ENCODE measurements at regions not wholly inside any gene's neighbourhood (a gene's known extent, or its start where the extent isn't known, plus 50 kb on each side); places are given as distances from the start of the nearest gene placed in this dataset.

DNA sequence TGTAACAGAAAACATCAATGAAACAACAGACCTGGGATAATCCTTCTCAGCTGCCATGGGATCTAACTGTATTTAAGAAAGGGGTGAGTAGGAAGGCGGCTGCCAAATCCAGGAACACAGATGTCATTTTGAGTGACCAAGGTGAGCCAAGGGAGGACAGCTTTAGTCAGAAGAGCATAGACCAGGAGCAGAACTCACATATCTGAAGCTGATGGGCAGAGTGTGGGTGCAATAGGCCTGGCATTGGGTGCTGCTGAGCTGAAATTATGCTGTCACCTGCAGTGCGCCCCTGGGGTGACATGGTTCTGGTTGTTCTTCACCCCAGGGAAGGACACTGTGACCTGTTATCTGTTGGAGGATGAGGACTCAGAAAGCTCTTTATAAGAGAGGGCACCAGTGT is 88.9 kb upstream of the TOP3B start:
- H3K27ac ChIP-seq (ENCODE audit: low read depth, low read length), result no peak overlapping the region
- no peak overlapping the region for H3K23ac ChIP-seq (ENCODE audit: low read length)
- H3K9ac ChIP-seq (ENCODE audit: low read length), result no peak overlapping the region
- no peak overlapping the region for H2BK5ac ChIP-seq (ENCODE audit: low read length)
- no peaks in the 10 kb centered on the region for H3K79me2 ChIP-seq (ENCODE audit: control insufficient read depth, insufficient read depth, low read length)
- no peaks in the 10 kb centered on the region for H3K36me3 ChIP-seq (ENCODE audit: control insufficient read depth, insufficient read depth, low read length)
- DNase-seq, result no peak
- no peak overlapping the region for H3K4me3 ChIP-seq (ENCODE audit: low read length)
- H3K79me1 ChIP-seq (ENCODE audit: low read length), result no peaks in the 10 kb centered on the region
- H3K4me2 ChIP-seq (ENCODE audit: low read length), result no peak overlapping the region
- no peak overlapping the region for H4K8ac ChIP-seq (ENCODE audit: low read depth, low read length)
- no peak overlapping the region for H3K56ac ChIP-seq (ENCODE audit: low read length)
- peaks cover 9% of the 10 kb centered on the region for H3K27me3 ChIP-seq (ENCODE audit: insufficient read depth, low read length, poor library complexity)
- WGBS (ENCODE audit: extremely low coverage, insufficient coverage, low lambda C conversion rate), result no CpG with 5 or more reads among the region's 2 CpGs
- no peak overlapping the region for H2BK15ac ChIP-seq (replicated peaks; ENCODE audit: low read depth)
- no peak overlapping the region for H3K4ac ChIP-seq (ENCODE audit: low read depth, low read length)
- H3K4me1 ChIP-seq (ENCODE audit: control insufficient read depth, low read depth, low read length), result no peaks in the 10 kb centered on the region
- no peak overlapping the region for H4K5ac ChIP-seq (ENCODE audit: low read length)
- H2AK5ac ChIP-seq (ENCODE audit: low read length), result no peak overlapping the region
- no peak overlapping the region for H2BK120ac ChIP-seq (ENCODE audit: low read depth, low read length)
- no peak overlapping the region for H3K18ac ChIP-seq (ENCODE audit: low read length)

DNA sequence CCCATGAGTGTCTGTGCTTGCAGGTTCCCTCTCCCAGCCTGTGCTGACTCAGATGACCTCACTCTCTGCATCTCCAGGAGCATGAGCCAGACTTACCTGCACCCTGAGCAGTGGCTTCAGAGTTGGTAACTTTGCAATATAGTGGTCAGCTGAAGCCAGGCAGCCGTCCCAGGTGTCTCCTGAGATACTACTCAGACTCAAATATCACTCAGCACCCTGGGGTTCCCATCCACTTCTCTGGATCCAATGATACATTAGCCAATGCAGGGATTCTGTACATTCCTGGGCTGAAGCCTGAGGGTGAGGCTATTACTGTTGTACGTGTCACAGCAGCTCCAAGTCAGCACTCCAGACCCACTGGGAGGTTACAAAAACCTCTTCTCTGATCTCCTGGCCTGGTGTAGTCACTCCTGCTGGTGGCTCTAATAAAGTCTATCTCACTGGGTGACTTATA is 87.8 kb upstream of the TOP3B start:
- H3K27me3 ChIP-seq (ENCODE audit: insufficient read depth, low read length, poor library complexity), result peaks cover 7% of the 10 kb centered on the region
- no peak overlapping the region for H3K18ac ChIP-seq (ENCODE audit: low read length)
- no peak overlapping the region for H3K4me3 ChIP-seq (ENCODE audit: low read length)
- no peak overlapping the region for H4K8ac ChIP-seq (ENCODE audit: low read depth, low read length)
- no peak overlapping the region for H3K56ac ChIP-seq (ENCODE audit: low read length)
- H3K4ac ChIP-seq (ENCODE audit: low read depth, low read length), result no peak overlapping the region
- H3K23ac ChIP-seq (ENCODE audit: low read length), result no peak overlapping the region
- no peak overlapping the region for H2BK5ac ChIP-seq (ENCODE audit: low read length)
- H4K5ac ChIP-seq (ENCODE audit: low read length), result no peak overlapping the region
- no peak overlapping the region for H3K27ac ChIP-seq (ENCODE audit: low read depth, low read length)
- WGBS (ENCODE audit: extremely low coverage, insufficient coverage, low lambda C conversion rate), result no CpG with 5 or more reads among the region's 2 CpGs
- H3K79me1 ChIP-seq (ENCODE audit: low read length), result no peaks in the 10 kb centered on the region
- H3K36me3 ChIP-seq (ENCODE audit: control insufficient read depth, insufficient read depth, low read length), result no peaks in the 10 kb centered on the region
- no peak overlapping the region for H2BK15ac ChIP-seq (replicated peaks; ENCODE audit: low read depth)
- no peaks in the 10 kb centered on the region for H3K79me2 ChIP-seq (ENCODE audit: control insufficient read depth, insufficient read depth, low read length)
- no peak overlapping the region for H2AK5ac ChIP-seq (ENCODE audit: low read length)
- no peak overlapping the region for H3K9ac ChIP-seq (ENCODE audit: low read length)
- H2BK120ac ChIP-seq (ENCODE audit: low read depth, low read length), result no peak overlapping the region
- H3K4me2 ChIP-seq (ENCODE audit: low read length), result no peak overlapping the region
- no peaks in the 10 kb centered on the region for H3K4me1 ChIP-seq (ENCODE audit: control insufficient read depth, low read depth, low read length)
- DNase-seq, result no peak

DNA sequence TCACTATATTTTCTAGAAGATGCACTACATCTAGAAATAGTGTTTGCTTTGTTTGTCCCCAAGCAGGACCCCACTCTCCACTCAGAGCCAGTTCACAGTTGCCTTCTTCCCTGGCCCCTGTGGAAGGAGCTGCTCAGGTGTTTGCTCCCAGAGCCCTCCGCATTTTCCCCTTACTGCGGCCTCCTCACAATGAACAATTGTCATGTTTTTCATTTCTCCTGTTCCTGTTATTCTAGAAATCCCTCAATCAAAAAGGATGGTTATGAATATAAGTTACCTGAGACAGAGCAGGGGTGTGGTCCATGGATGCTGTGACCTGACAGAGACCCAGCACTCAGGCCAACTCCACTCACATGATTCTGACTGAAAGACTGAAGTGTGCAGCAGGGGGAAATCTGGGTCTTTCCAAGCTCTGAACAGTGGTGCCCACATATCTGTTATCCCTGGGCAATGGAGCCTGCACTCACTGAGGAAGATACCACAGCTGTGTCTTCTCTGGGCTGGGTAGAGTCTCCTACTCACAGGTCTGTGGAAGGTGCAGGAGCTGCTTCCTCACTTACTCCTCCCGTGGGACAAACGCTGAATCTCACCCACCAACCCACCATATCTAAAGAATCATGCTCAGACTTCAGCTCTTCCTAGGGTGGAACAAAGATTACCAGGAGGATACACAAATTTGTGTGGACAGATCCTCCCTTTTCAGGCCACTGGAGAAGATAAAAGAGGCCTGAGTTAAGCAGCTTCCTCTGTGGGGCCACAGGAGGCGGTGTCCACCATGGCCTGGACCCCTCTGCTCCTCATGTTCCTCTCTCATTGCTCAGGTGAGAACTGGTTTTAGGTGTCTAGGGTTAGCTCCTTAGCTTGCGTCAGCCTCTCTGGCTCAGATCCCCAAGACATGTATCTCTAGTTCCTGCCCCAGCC is 87.1 kb upstream of the TOP3B start:
- H3K79me1 ChIP-seq (ENCODE audit: low read length), result no peaks in the 10 kb centered on the region
- peaks cover 7% of the 10 kb centered on the region for H3K27me3 ChIP-seq (ENCODE audit: insufficient read depth, low read length, poor library complexity)
- H2BK15ac ChIP-seq (replicated peaks; ENCODE audit: low read depth), result no peak overlapping the region
- no peak overlapping the region for H3K4ac ChIP-seq (ENCODE audit: low read depth, low read length)
- H3K18ac ChIP-seq (ENCODE audit: low read length), result no peak overlapping the region
- no peak overlapping the region for H2AK5ac ChIP-seq (ENCODE audit: low read length)
- no peak overlapping the region for H3K9ac ChIP-seq (ENCODE audit: low read length)
- no peaks in the 10 kb centered on the region for H3K79me2 ChIP-seq (ENCODE audit: control insufficient read depth, insufficient read depth, low read length)
- H3K4me2 ChIP-seq (ENCODE audit: low read length), result no peak overlapping the region
- no peak overlapping the region for H4K8ac ChIP-seq (ENCODE audit: low read depth, low read length)
- H2BK120ac ChIP-seq (ENCODE audit: low read depth, low read length), result no peak overlapping the region
- no peaks in the 10 kb centered on the region for H3K4me1 ChIP-seq (ENCODE audit: control insufficient read depth, low read depth, low read length)
- no peak overlapping the region for H3K27ac ChIP-seq (ENCODE audit: low read depth, low read length)
- H3K23ac ChIP-seq (ENCODE audit: low read length), result no peak overlapping the region
- H3K56ac ChIP-seq (ENCODE audit: low read length), result no peak overlapping the region
- DNase-seq, result peak; percentile 13
- H4K5ac ChIP-seq (ENCODE audit: low read length), result no peak overlapping the region
- no peaks in the 10 kb centered on the region for H3K36me3 ChIP-seq (ENCODE audit: control insufficient read depth, insufficient read depth, low read length)
- H2BK5ac ChIP-seq (ENCODE audit: low read length), result no peak overlapping the region
- no CpG with 5 or more reads among the region's 6 CpGs for WGBS (ENCODE audit: extremely low coverage, insufficient coverage, low lambda C conversion rate)
- no peak overlapping the region for H3K4me3 ChIP-seq (ENCODE audit: low read length)

DNA sequence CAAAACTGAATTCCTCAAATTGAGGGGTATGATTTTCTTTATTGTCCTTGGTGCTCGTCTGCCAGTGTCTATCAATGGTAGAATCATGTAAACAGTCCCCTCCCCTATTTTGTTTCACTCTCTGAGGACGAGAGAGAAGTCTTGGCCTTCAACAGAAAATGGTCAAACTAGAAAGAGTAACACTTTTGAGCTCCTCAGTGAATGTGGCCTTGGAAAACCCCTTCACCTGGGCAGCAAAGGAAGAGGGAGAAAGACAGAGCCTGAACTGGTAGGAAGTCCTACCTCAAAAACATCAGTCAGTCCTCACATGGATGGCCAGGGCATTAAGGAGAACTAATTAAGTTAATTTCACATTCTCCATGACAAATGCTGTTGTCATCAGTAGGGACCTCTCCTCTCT is 86.1 kb upstream of the TOP3B start:
- Histone ChIP-seq H3K4ac (ENCODE audit: low read depth, low read length) (no peak overlapping the region), H3K27ac (ENCODE audit: low read depth, low read length) (no peak overlapping the region), H3K56ac (ENCODE audit: low read length) (no peak overlapping the region), H2AK5ac (ENCODE audit: low read length) (no peak overlapping the region), H3K4me1 (ENCODE audit: control insufficient read depth, low read depth, low read length) (no peaks in the 10 kb centered on the region), H3K4me3 (ENCODE audit: low read length) (no peak overlapping the region), H4K5ac (ENCODE audit: low read length) (no peak overlapping the region), H2BK120ac (ENCODE audit: low read depth, low read length) (no peak overlapping the region), H3K9ac (ENCODE audit: low read length) (no peak overlapping the region), H3K79me1 (ENCODE audit: low read length) (no peaks in the 10 kb centered on the region), H4K8ac (ENCODE audit: low read depth, low read length) (no peak overlapping the region), H3K36me3 (ENCODE audit: control insufficient read depth, insufficient read depth, low read length) (no peaks in the 10 kb centered on the region), H3K4me2 (ENCODE audit: low read length) (no peak overlapping the region), H3K23ac (ENCODE audit: low read length) (no peak overlapping the region), H3K18ac (ENCODE audit: low read length) (no peak overlapping the region), H3K27me3 (ENCODE audit: insufficient read depth, low read length, poor library complexity) (peaks cover 7% of the 10 kb centered on the region), H2BK15ac (replicated peaks; ENCODE audit: low read depth) (no peak overlapping the region), H2BK5ac (ENCODE audit: low read length) (no peak overlapping the region), H3K79me2 (ENCODE audit: control insufficient read depth, insufficient read depth, low read length) (no peaks in the 10 kb centered on the region)
- WGBS (ENCODE audit: extremely low coverage, insufficient coverage, low lambda C conversion rate), result no CpG with 5 or more reads among the region's 2 CpGs
- no peak for DNase-seq

DNA sequence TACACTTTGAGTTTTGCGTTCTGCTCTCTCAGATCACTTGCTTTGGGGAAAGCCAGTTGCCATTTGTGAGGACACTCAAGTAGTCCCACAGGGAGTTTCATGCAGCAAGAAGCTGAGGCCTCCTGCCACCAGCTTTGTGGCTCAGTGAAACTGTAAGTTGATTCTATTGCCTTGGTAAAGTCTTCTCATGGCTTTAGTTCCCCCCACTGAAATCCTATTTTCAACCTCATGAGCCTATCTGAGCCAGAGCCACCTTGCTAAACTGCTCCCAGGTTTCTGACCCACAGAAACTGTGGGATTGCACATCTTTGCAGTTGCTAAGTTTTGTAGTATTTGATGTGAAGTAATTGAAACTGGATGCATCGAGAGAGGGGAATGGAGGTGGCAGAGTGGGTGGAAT is 85.4 kb upstream of the TOP3B start:
- H3K4me2 ChIP-seq (ENCODE audit: low read length), result no peak overlapping the region
- no peak overlapping the region for H4K8ac ChIP-seq (ENCODE audit: low read depth, low read length)
- H3K79me2 ChIP-seq (ENCODE audit: control insufficient read depth, insufficient read depth, low read length), result no peaks in the 10 kb centered on the region
- H3K4ac ChIP-seq (ENCODE audit: low read depth, low read length), result no peak overlapping the region
- H3K79me1 ChIP-seq (ENCODE audit: low read length), result no peaks in the 10 kb centered on the region
- H3K18ac ChIP-seq (ENCODE audit: low read length), result no peak overlapping the region
- no peak overlapping the region for H2BK15ac ChIP-seq (replicated peaks; ENCODE audit: low read depth)
- H2BK120ac ChIP-seq (ENCODE audit: low read depth, low read length), result no peak overlapping the region
- no peak overlapping the region for H4K5ac ChIP-seq (ENCODE audit: low read length)
- H3K36me3 ChIP-seq (ENCODE audit: control insufficient read depth, insufficient read depth, low read length), result no peaks in the 10 kb centered on the region
- no peak for DNase-seq
- no CpG with 5 or more reads among the region's 2 CpGs for WGBS (ENCODE audit: extremely low coverage, insufficient coverage, low lambda C conversion rate)
- H3K4me3 ChIP-seq (ENCODE audit: low read length), result no peak overlapping the region
- no peak overlapping the region for H2BK5ac ChIP-seq (ENCODE audit: low read length)
- H3K9ac ChIP-seq (ENCODE audit: low read length), result no peak overlapping the region
- H3K27me3 ChIP-seq (ENCODE audit: insufficient read depth, low read length, poor library complexity), result peaks cover 7% of the 10 kb centered on the region
- no peaks in the 10 kb centered on the region for H3K4me1 ChIP-seq (ENCODE audit: control insufficient read depth, low read depth, low read length)
- H3K23ac ChIP-seq (ENCODE audit: low read length), result no peak overlapping the region
- no peak overlapping the region for H3K56ac ChIP-seq (ENCODE audit: low read length)
- no peak overlapping the region for H3K27ac ChIP-seq (ENCODE audit: low read depth, low read length)
- no peak overlapping the region for H2AK5ac ChIP-seq (ENCODE audit: low read length)

DNA sequence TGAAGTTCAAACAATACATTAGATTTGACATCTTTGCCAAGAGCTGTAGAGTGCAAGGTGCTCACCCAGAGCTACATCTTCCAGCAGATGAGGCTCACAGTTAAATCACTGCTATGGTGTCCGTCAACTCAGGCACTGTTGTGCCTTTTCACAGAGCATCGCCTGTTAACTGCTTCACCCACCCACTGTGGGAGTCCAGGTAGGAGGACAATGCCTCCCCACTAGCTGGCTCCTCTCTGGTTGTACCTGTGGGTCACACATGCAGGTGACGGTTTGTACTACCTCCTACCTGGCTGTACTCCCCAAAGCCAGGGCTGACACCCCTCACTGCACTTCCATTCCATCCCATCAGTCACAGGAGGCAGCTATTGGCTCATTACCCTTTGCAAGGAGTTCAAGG is 84.6 kb upstream of the TOP3B start:
- H3K56ac ChIP-seq (ENCODE audit: low read length), result no peak overlapping the region
- WGBS (ENCODE audit: extremely low coverage, insufficient coverage, low lambda C conversion rate), result no CpG with 5 or more reads among the region's 3 CpGs
- H3K4me1 ChIP-seq (ENCODE audit: control insufficient read depth, low read depth, low read length), result no peaks in the 10 kb centered on the region
- no peak for DNase-seq
- H3K79me1 ChIP-seq (ENCODE audit: low read length), result no peaks in the 10 kb centered on the region
- no peak overlapping the region for H2BK5ac ChIP-seq (ENCODE audit: low read length)
- H3K36me3 ChIP-seq (ENCODE audit: control insufficient read depth, insufficient read depth, low read length), result no peaks in the 10 kb centered on the region
- H2BK15ac ChIP-seq (replicated peaks; ENCODE audit: low read depth), result no peak overlapping the region
- H2BK120ac ChIP-seq (ENCODE audit: low read depth, low read length), result no peak overlapping the region
- H3K27me3 ChIP-seq (ENCODE audit: insufficient read depth, low read length, poor library complexity), result peaks cover 7% of the 10 kb centered on the region
- H4K5ac ChIP-seq (ENCODE audit: low read length), result no peak overlapping the region
- no peak overlapping the region for H3K27ac ChIP-seq (ENCODE audit: low read depth, low read length)
- H4K8ac ChIP-seq (ENCODE audit: low read depth, low read length), result no peak overlapping the region
- H3K18ac ChIP-seq (ENCODE audit: low read length), result no peak overlapping the region
- no peak overlapping the region for H3K4me3 ChIP-seq (ENCODE audit: low read length)
- H3K23ac ChIP-seq (ENCODE audit: low read length), result no peak overlapping the region
- no peak overlapping the region for H2AK5ac ChIP-seq (ENCODE audit: low read length)
- H3K4me2 ChIP-seq (ENCODE audit: low read length), result no peak overlapping the region
- no peak overlapping the region for H3K9ac ChIP-seq (ENCODE audit: low read length)
- H3K4ac ChIP-seq (ENCODE audit: low read depth, low read length), result no peak overlapping the region
- H3K79me2 ChIP-seq (ENCODE audit: control insufficient read depth, insufficient read depth, low read length), result no peaks in the 10 kb centered on the region
